Uterus (tissue), 3 donors: ENCODE measurements at regions not wholly inside any gene's neighbourhood (a gene's known extent, or its start where the extent isn't known, plus 50 kb on each side); places are given as distances from the start of the nearest gene placed in this dataset.

Experiments used
- DNase-seq, 2 donors: peaks; one replicate each; pipeline ENCODE4 v3.0.0-alpha.2; 2019 to 2020
- H3K27ac ChIP-seq, 2 donors: fragments of 200-600 bp; sonication (generic); 1 replicate in 1 of 2; 2 replicates in 1 of 2; pipeline ENCODE4 v1.5.1; 2016 to 2018
- H3K27me3 ChIP-seq, 2 donors: fragments of 200-600 bp; sonication (generic); one replicate each; pipeline ENCODE4 v1.5.1; 2018 to 2019; ENCODE audit warnings: control low read depth in 1 of 2
- H3K36me3 ChIP-seq, 2 donors: fragments of 200-600 bp; sonication (generic); one replicate each; pipeline ENCODE4 v1.5.1; 2019; ENCODE audit warnings: control low read depth in 1 of 2
- H3K4me1 ChIP-seq, 2 donors: fragments of 200-600 bp; sonication (generic); one replicate each; pipeline ENCODE4 v1.5.1; 2018 to 2019; ENCODE audit warnings: control low read depth in 1 of 2
- H3K4me3 ChIP-seq, 2 donors: fragments of 200-600 bp; sonication (generic); 1 replicate in 1 of 2; 2 replicates in 1 of 2; pipeline ENCODE4 v1.5.1; 2018 to 2019; ENCODE audit warnings: mild to moderate bottlenecking in 1 of 2
- H3K9me3 ChIP-seq, 2 donors: fragments of 200-600 bp; sonication (generic); one replicate each; pipeline ENCODE4 v1.5.1; 2019; ENCODE audit warnings: control low read depth in 1 of 2
- POLR2A ChIP-seq, 2 donors: fragments of 450-650 bp; IDR thresholded peaks; one replicate each; pipeline ENCODE4 v1.6.1; 2016; ENCODE audit warnings: antibody characterized with exemption in 2 of 2, mild to moderate bottlenecking in 1 of 2, moderate library complexity in 1 of 2
- intact Hi-C: fragments of 100-400 bp; cut with DNase I; formaldehyde crosslinking; loops from one replicate; pipeline ENCODE4 v1.15.1; 2023; ENCODE audit warnings: low total_unique reads
- TF ChIP-seq, protein P1 (sequence below), 4 experiments: fragments of 200-600 bp in 2 of 4; fragments of 450-650 bp in 2 of 4; sonication (generic) in 2 of 4; IDR thresholded peaks; one replicate each; pipeline ENCODE4 v1.5.1; 2016 to 2019; ENCODE audit warnings: antibody characterized with exemption in 4 of 4, mild to moderate bottlenecking in 2 of 4, moderate library complexity in 1 of 4
- donor health status: DM: yes; HTN: yes; CAD: no.

DNA sequence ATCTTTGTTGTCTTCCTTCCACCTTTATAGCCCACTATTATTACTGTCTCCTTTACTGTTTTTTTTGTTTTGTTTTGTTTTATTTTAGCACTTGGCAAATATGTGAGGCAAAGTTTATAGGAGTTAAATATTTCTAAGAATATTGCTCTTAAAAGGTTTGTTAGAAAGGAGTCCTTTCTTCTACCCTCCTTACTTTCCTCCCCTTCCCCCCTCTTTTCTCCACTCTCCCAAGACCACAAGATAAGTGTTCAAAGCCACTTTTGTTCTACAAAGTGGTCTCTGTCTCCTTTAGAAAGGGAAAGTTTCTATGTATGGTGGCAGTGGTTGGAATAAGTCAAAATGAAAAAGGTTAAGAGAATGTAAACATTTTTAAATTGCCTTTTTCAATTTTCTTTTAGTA lies 130.7 kb upstream of the TSC22D2 start:
- no peak for DNase-seq
- intact Hi-C loops = no loop called here
- Histone ChIP-seq H3K27ac (no peak overlapping the region), H3K4me1 (no peaks in the 10 kb centered on the region), H3K9me3 (no peaks in the 10 kb centered on the region), H3K36me3 (no peaks in the 10 kb centered on the region), H3K27me3 (no peaks in the 10 kb centered on the region), H3K4me3 (no peak overlapping the region)
- TF ChIP-seq, protein P1, sequence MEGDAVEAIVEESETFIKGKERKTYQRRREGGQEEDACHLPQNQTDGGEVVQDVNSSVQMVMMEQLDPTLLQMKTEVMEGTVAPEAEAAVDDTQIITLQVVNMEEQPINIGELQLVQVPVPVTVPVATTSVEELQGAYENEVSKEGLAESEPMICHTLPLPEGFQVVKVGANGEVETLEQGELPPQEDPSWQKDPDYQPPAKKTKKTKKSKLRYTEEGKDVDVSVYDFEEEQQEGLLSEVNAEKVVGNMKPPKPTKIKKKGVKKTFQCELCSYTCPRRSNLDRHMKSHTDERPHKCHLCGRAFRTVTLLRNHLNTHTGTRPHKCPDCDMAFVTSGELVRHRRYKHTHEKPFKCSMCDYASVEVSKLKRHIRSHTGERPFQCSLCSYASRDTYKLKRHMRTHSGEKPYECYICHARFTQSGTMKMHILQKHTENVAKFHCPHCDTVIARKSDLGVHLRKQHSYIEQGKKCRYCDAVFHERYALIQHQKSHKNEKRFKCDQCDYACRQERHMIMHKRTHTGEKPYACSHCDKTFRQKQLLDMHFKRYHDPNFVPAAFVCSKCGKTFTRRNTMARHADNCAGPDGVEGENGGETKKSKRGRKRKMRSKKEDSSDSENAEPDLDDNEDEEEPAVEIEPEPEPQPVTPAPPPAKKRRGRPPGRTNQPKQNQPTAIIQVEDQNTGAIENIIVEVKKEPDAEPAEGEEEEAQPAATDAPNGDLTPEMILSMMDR (IDR thresholded peaks at IDR 0.05) = no peak
- TF ChIP-seq POLR2A (IDR thresholded peaks at IDR 0.05) = no peak

DNA sequence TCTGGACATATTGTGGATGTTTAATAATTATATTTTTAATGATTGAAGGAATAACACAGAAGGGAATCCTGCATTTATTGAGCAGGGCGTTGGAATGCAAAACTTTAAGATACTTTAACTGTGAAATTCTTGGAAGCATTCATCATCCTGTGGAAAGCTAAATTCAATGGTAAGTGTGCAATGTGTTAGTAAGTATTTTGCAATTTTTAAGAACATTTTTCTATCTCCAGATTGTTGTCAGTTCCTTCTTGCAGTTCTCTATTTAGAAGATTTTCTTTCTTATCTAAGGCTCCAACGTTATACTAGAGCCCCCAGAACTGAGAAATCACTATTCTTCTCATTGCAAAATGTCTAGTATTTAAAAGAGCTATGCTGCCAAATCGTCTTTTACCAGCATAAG lies 132.2 kb upstream of the TSC22D2 start:
- H3K9me3 ChIP-seq = no peaks in the 10 kb centered on the region
- intact Hi-C loops = no loop called here
- H3K36me3 ChIP-seq = no peaks in the 10 kb centered on the region
- no peaks in the 10 kb centered on the region for H3K4me1 ChIP-seq
- no peaks in the 10 kb centered on the region for H3K27me3 ChIP-seq
- no peak for TF ChIP-seq POLR2A (IDR thresholded peaks at IDR 0.05)
- TF ChIP-seq, protein P1 (IDR thresholded peaks at IDR 0.05) = no peak
- no peak overlapping the region for H3K4me3 ChIP-seq
- no peak overlapping the region for H3K27ac ChIP-seq
- DNase-seq = no peak

DNA sequence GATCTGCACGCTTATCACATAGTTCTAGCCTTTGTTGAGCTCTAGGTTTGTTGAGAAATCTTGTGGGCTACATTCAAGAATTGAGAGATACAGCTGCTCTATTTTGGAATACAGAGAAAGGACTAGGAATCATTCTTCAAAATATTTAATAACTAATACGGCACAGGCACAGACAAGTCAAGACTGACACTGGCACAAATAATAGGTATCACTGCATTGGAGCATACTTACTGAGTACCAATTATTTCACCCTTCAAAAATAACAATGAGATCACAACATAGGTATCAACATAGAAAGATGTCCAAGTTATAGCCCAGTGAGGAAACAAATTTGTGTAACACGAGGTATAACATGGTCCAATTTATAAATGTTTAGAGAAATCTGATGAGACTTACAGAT lies 133.7 kb upstream of the TSC22D2 start:
- intact Hi-C loops = no loop called here
- no peaks in the 10 kb centered on the region for H3K36me3 ChIP-seq
- no peak overlapping the region for H3K27ac ChIP-seq
- DNase-seq = no peak
- TF ChIP-seq, protein P1 (IDR thresholded peaks at IDR 0.05) = no peak
- TF ChIP-seq POLR2A (IDR thresholded peaks at IDR 0.05) = no peak
- no peaks in the 10 kb centered on the region for H3K9me3 ChIP-seq
- H3K4me1 ChIP-seq = no peaks in the 10 kb centered on the region
- H3K4me3 ChIP-seq = no peak overlapping the region
- H3K27me3 ChIP-seq = no peaks in the 10 kb centered on the region

DNA sequence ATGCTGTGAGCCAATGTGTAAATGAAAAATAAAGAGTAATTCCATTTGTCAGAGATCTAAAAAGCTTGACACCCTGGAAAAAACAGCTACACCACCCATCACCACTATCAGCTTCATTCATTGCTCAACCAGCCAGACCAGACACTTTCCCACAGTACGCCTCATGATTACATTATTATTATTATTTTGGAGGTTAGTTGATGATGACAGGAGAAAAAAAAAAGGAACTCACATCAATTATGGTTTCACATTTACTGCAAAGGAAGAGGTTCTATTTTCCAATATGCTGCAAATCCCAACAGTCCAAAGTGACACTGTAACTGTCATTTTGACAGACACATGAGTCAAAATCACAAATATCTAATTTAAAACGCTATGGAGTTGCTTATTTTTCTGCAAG lies 134.7 kb upstream of the TSC22D2 start:
- no peaks in the 10 kb centered on the region for H3K9me3 ChIP-seq
- intact Hi-C loops = no loop called here
- no peak overlapping the region for H3K27ac ChIP-seq
- no peaks in the 10 kb centered on the region for H3K27me3 ChIP-seq
- DNase-seq = no peak
- TF ChIP-seq, protein P1 (IDR thresholded peaks at IDR 0.05) = no peak
- TF ChIP-seq POLR2A (IDR thresholded peaks at IDR 0.05) = no peak
- H3K36me3 ChIP-seq = no peaks in the 10 kb centered on the region
- no peak overlapping the region for H3K4me3 ChIP-seq
- no peaks in the 10 kb centered on the region for H3K4me1 ChIP-seq

DNA sequence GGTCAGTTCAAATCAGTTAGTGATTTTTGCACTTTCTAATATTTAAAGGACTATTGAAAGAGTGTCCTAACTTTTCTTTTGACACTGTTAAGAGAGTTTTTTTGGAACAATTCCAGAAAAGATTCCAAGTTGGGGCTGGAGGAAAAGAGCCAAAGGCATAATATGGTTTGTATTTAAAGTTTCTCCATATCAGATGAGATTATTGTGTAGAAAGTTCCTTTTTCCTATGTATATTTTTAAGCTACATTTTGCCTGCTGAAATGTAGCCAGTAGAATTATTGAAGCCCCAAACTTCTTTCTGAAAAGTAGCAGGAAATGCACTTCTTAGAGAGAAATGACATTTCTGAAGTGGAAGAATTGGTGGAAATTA lies 136.5 kb upstream of the TSC22D2 start:
- Histone ChIP-seq H3K9me3 (no peaks in the 10 kb centered on the region), H3K4me3 (no peak overlapping the region), H3K4me1 (no peaks in the 10 kb centered on the region), H3K36me3 (no peaks in the 10 kb centered on the region), H3K27ac (no peak overlapping the region), H3K27me3 (no peaks in the 10 kb centered on the region)
- no peak for TF ChIP-seq POLR2A (IDR thresholded peaks at IDR 0.05)
- TF ChIP-seq, protein P1 (IDR thresholded peaks at IDR 0.05) = no peak
- DNase-seq = no peak
- intact Hi-C loops = no loop called here
